Neural progenitor cell (in vitro differentiated cells): ENCODE measurements at regions not wholly inside any gene's neighbourhood (a gene's known extent, or its start where the extent isn't known, plus 50 kb on each side); places are given as distances from the start of the nearest gene placed in this dataset.
"Not testable (repeated sequence)": the region's sequence is repeated elsewhere in the genome, so short reads cannot be mapped to it uniquely, and the experiment has no call there.

Source experiments
- CTCF ChIP-seq: fragments of 200-600 bp; sonication (generic); IDR thresholded peaks from 2 replicates; pipeline ENCODE4 v1.5.1; 2017; ENCODE audit warnings: antibody characterized with exemption, mild to moderate bottlenecking
- EZH2 ChIP-seq: fragments of 200-600 bp; sonication (generic); IDR thresholded peaks from 2 replicates; pipeline ENCODE4 v1.6.1; 2017; ENCODE audit warnings: antibody characterized with exemption, mild to moderate bottlenecking, moderate library complexity

GRCh38 chr6:27774264-27774600, 138.0 kb downstream of the OR2B2 start:
- not testable (repeated sequence) for TF ChIP-seq CTCF, EZH2
